ENCODE measurements at regions not wholly inside any gene's neighbourhood (a gene's known extent, or its start where the extent isn't known, plus 50 kb on each side); places are given as distances from the start of the nearest gene placed in this dataset.

DNA sequence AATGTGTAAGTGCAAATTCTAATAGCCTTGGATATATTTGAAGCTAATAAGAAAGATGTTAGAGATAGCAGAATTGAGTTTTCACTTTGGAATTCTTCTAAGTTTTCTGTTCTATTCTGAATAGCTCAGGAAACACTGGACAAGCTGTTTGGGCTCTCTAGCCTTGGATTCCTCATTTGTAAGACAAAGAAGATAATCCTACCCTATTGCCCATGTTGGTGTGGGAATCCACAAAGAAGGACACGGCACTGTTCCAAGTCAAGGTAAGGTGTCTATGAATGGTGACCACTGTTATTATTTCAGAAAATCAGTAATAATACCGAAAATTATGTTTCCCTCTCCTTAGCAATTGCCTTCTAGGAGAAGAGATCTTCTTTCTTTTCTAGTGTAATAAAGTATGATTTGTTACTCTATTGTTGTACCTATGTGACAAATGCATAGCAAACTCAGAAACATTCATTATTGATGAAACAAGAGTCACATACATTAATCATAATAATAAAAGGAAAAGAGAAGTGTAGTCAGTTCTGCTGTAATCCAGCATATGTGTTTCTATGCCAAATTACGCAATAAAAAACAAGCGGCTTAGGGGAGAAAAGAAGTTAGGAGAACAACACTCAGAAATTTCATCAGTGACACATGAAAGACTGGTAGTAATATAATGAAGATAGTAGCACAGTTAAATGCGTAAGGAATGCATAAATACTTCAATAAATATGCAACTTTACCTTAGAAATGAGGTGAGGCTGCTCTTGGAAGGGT, 1012.3 kb upstream of the PHF14 start:
- ATAC-seq (ENCODE audit: insufficient read depth, low read depth) (no peak), DNase-seq (no peak)
- Histone ChIP-seq H3K36me3 (ENCODE audit: insufficient read depth, low read length) (no peaks in the 10 kb centered on the region), H3K79me2 (ENCODE audit: insufficient read depth, low read length) (no peaks in the 10 kb centered on the region), H3K4me1 (ENCODE audit: insufficient read depth, low read length) (no peaks in the 10 kb centered on the region), H4K20me1 (ENCODE audit: insufficient read depth, low read length) (no peaks in the 10 kb centered on the region), H3K27me3 (ENCODE audit: insufficient read depth, low read length, poor library complexity) (no peaks in the 10 kb centered on the region), H3K4me3 (ENCODE audit: low read depth in 1 of 2, low read length in 2 of 2) (no peak overlapping the region), H3K27ac (ENCODE audit: low read length) (no peak overlapping the region), H3K9ac (ENCODE audit: low read depth, low read length) (no peak overlapping the region), H3K4me2 (ENCODE audit: insufficient read depth, low read length) (no peak overlapping the region), H3K9me3 (ENCODE audit: insufficient read depth, low read length, severe bottlenecking) (no peaks in the 10 kb centered on the region), H2AFZ (ENCODE audit: low read depth, low read length) (no peak overlapping the region)
- TF ChIP-seq, protein P1, sequence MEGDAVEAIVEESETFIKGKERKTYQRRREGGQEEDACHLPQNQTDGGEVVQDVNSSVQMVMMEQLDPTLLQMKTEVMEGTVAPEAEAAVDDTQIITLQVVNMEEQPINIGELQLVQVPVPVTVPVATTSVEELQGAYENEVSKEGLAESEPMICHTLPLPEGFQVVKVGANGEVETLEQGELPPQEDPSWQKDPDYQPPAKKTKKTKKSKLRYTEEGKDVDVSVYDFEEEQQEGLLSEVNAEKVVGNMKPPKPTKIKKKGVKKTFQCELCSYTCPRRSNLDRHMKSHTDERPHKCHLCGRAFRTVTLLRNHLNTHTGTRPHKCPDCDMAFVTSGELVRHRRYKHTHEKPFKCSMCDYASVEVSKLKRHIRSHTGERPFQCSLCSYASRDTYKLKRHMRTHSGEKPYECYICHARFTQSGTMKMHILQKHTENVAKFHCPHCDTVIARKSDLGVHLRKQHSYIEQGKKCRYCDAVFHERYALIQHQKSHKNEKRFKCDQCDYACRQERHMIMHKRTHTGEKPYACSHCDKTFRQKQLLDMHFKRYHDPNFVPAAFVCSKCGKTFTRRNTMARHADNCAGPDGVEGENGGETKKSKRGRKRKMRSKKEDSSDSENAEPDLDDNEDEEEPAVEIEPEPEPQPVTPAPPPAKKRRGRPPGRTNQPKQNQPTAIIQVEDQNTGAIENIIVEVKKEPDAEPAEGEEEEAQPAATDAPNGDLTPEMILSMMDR (IDR thresholded peaks at IDR 0.05; ENCODE audit: borderline replicate concordance, extremely low read depth, low read length, poor library complexity, severe bottlenecking), result no peak
- TF ChIP-seq EZH2 (IDR thresholded peaks at IDR 0.05; ENCODE audit: borderline replicate concordance, low read depth, low read length, severe bottlenecking), result no peak

GRCh38 chr7:9962742-9963141, 1010.9 kb upstream of the PHF14 start:
- Histone ChIP-seq H3K79me2 (ENCODE audit: insufficient read depth, low read length) (no peaks in the 10 kb centered on the region), H3K36me3 (ENCODE audit: insufficient read depth, low read length) (no peaks in the 10 kb centered on the region), H3K27ac (ENCODE audit: low read length) (no peak overlapping the region), H3K9ac (ENCODE audit: low read depth, low read length) (no peak overlapping the region), H3K4me2 (ENCODE audit: insufficient read depth, low read length) (no peak overlapping the region), H3K9me3 (ENCODE audit: insufficient read depth, low read length, severe bottlenecking) (no peaks in the 10 kb centered on the region), H2AFZ (ENCODE audit: low read depth, low read length) (no peak overlapping the region), H3K4me3 (ENCODE audit: low read depth in 1 of 2, low read length in 2 of 2) (no peak overlapping the region), H3K27me3 (ENCODE audit: insufficient read depth, low read length, poor library complexity) (no peaks in the 10 kb centered on the region), H3K4me1 (ENCODE audit: insufficient read depth, low read length) (no peaks in the 10 kb centered on the region), H4K20me1 (ENCODE audit: insufficient read depth, low read length) (no peaks in the 10 kb centered on the region)
- TF ChIP-seq, protein P1 (IDR thresholded peaks at IDR 0.05; ENCODE audit: borderline replicate concordance, extremely low read depth, low read length, poor library complexity, severe bottlenecking), result no peak
- no peak for TF ChIP-seq EZH2 (IDR thresholded peaks at IDR 0.05; ENCODE audit: borderline replicate concordance, low read depth, low read length, severe bottlenecking)
- DNase-seq (no peak), ATAC-seq (ENCODE audit: insufficient read depth, low read depth) (no peak)

DNA sequence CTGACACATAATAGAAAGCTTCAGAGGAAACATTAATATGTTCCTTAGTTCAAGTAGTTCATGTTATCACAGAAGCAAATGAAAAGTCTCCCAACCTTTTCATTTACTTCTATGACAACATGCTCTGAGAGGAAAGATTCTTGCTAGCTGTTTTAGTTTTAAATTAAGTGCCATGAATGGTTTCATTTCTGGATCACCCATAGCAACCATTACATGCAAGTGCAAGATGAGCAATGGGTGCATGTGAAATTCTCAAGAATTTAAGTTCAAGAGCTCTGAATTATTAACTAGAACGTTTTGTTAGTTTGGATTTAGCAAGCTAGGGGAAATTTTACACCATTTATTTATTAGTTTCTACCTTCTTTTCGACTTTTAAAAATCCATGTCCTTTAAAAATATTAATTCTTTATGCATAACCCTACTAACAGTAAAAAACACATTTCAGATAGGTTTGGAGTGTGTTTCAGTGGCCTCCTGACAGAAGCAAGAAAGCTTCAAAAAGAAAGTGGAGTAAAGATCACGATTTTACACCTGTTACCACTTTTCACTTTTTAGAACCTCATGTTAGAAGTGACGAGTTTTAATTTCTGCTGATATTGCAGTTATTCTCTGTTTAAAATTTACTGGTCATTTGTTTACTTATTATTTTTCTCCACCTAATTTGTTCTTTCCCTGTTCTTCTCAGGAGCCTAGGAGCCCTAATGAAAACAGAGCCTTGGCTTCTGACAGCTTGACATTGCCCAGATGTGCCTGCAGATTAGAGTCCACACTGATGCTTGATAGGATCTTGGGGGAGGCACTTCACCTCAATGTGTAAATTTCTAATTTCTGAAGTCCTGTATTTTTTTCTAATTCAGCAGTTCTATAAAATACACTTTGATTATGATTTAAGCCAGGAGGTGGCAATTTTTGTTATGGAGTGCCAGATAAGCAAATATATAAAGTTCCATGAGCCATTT, 995.3 kb upstream of the PHF14 start:
- ATAC-seq (ENCODE audit: insufficient read depth, low read depth), result no peak
- no peaks in the 10 kb centered on the region for H3K36me3 ChIP-seq (ENCODE audit: insufficient read depth, low read length)
- H2AFZ ChIP-seq (ENCODE audit: low read depth, low read length), result no peak overlapping the region
- H3K4me1 ChIP-seq (ENCODE audit: insufficient read depth, low read length), result no peaks in the 10 kb centered on the region
- no peak overlapping the region for H3K9ac ChIP-seq (ENCODE audit: low read depth, low read length)
- TF ChIP-seq, protein P1 (IDR thresholded peaks at IDR 0.05; ENCODE audit: borderline replicate concordance, extremely low read depth, low read length, poor library complexity, severe bottlenecking), result no peak
- TF ChIP-seq EZH2 (IDR thresholded peaks at IDR 0.05; ENCODE audit: borderline replicate concordance, low read depth, low read length, severe bottlenecking), result no peak
- no peak for DNase-seq
- no peaks in the 10 kb centered on the region for H3K27me3 ChIP-seq (ENCODE audit: insufficient read depth, low read length, poor library complexity)
- H4K20me1 ChIP-seq (ENCODE audit: insufficient read depth, low read length), result no peaks in the 10 kb centered on the region
- H3K9me3 ChIP-seq (ENCODE audit: insufficient read depth, low read length, severe bottlenecking), result no peaks in the 10 kb centered on the region
- H3K27ac ChIP-seq (ENCODE audit: low read length), result no peak overlapping the region
- no peaks in the 10 kb centered on the region for H3K79me2 ChIP-seq (ENCODE audit: insufficient read depth, low read length)
- H3K4me3 ChIP-seq (ENCODE audit: low read depth in 1 of 2, low read length in 2 of 2), result no peak overlapping the region
- no peak overlapping the region for H3K4me2 ChIP-seq (ENCODE audit: insufficient read depth, low read length)
